ENCODE measurements at regions not wholly inside any gene's neighbourhood (a gene's known extent, or its start where the extent isn't known, plus 50 kb on each side); places are given as distances from the start of the nearest gene placed in this dataset.

- in situ Hi-C loops (cut with MboI; ENCODE audit: low sequenced_read_pairs): no loop called here
- Histone ChIP-seq H2AK5ac (ENCODE audit: low read depth, low read length) (no peak overlapping the region), H3K9me3 (ENCODE audit: control insufficient read depth, insufficient read depth, low read length) (no peaks in the 10 kb centered on the region), H4K91ac (ENCODE audit: insufficient read depth, low read depth, low read length) (no peak overlapping the region), H2BK15ac (ENCODE audit: low read depth, low read length) (no peak overlapping the region), H4K20me1 (ENCODE audit: insufficient read depth, low read length) (no peaks in the 10 kb centered on the region), H4K5ac (ENCODE audit: low read depth, low read length) (no peak overlapping the region), H3K9ac (ENCODE audit: low read depth, low read length) (no peak overlapping the region), H2AK9ac (replicated peaks; ENCODE audit: low read depth, low read length, poor library complexity) (no peak overlapping the region), H3K14ac (replicated peaks; ENCODE audit: low read depth, low read length) (no peak overlapping the region), H3K4me2 (ENCODE audit: low read depth, low read length) (no peak overlapping the region), H2BK20ac (ENCODE audit: low read depth, low read length) (no peak overlapping the region), H3K36me3 (ENCODE audit: control insufficient read depth, insufficient read depth, low read length) (no peaks in the 10 kb centered on the region), H3K4me3 (ENCODE audit: insufficient read depth, low read depth, low read length) (no peak overlapping the region), H3K56ac (ENCODE audit: extremely low read depth, insufficient read depth, low read length) (no peak overlapping the region), H2AFZ (replicated peaks; ENCODE audit: low read length, poor library complexity) (peak overlapping the region; percentile 13), H3K27me3 (ENCODE audit: control insufficient read depth, insufficient read depth, low read length) (no peaks in the 10 kb centered on the region), H2BK120ac (ENCODE audit: low read depth, low read length) (no peak overlapping the region), H3K18ac (ENCODE audit: low read depth, low read length) (no peak overlapping the region), H3K4ac (ENCODE audit: low read depth, low read length) (0 out of 2 replicates have a peak overlapping the region, but pooled peaks have one; percentile 5), H3K79me1 (ENCODE audit: low read depth in 1 of 2, low read length in 2 of 2) (no peaks in the 10 kb centered on the region), H3K9me1 (ENCODE audit: insufficient read depth, low read length) (no peaks in the 10 kb centered on the region), H3K27ac (ENCODE audit: insufficient read depth, low read length) (no peak overlapping the region), H4K8ac (ENCODE audit: low read depth in 2 of 2, low read length in 2 of 2) (no peak overlapping the region), H2BK5ac (ENCODE audit: low read depth, low read length, poor library complexity, severe bottlenecking) (no peak overlapping the region), H3K23ac (ENCODE audit: low read depth, low read length) (no peak overlapping the region), H3K4me1 (ENCODE audit: control insufficient read depth, insufficient read depth, low read length) (no peaks in the 10 kb centered on the region)
- POLR2A ChIA-PET (ENCODE audit: unreplicated experiment): no interaction called here
- ATAC-seq (ENCODE audit: low read depth) (no peak), DNase-seq (no peak)
- CTCF ChIA-PET: no interaction called here
- dilution Hi-C loops (cut with HindIII; ENCODE audit: low sequenced_read_pairs, unreplicated experiment): no loop called here
- TF ChIP-seq POLR2A (IDR thresholded peaks at IDR 0.05; ENCODE audit: low read depth, low read length) (no peak), CEBPB (IDR thresholded peaks at IDR 0.05; ENCODE audit: low read depth, low read length) (no peak), BHLHE40 (IDR thresholded peaks at IDR 0.05; ENCODE audit: low read depth, low read length) (no peak), RCOR1 (IDR thresholded peaks at IDR 0.05; ENCODE audit: insufficient replicate concordance, low read length) (no peak), RAD21 (IDR thresholded peaks at IDR 0.05; ENCODE audit: low read length) (no peak), SMC3 (IDR thresholded peaks at IDR 0.05; ENCODE audit: low read depth, low read length) (no peak), MAZ (IDR thresholded peaks at IDR 0.05; ENCODE audit: borderline replicate concordance, low read depth, low read length) (no peak), MAFK (IDR thresholded peaks at IDR 0.05; ENCODE audit: low read depth, low read length) (no peak), RFX5 (IDR thresholded peaks at IDR 0.05; ENCODE audit: low read depth, low read length) (no peak), CHD1 (IDR thresholded peaks at IDR 0.05; ENCODE audit: low read depth, low read length) (no peak), FOS (IDR thresholded peaks at IDR 0.05; ENCODE audit: low read depth, low read length) (no peak), NFE2L2 (IDR thresholded peaks at IDR 0.05; ENCODE audit: low read depth, low read length) (no peak), ELK1 (IDR thresholded peaks at IDR 0.05; ENCODE audit: borderline replicate concordance, low read depth, low read length) (no peak), USF2 (IDR thresholded peaks at IDR 0.05; ENCODE audit: low read depth, low read length) (no peak), MXI1 (IDR thresholded peaks at IDR 0.05; ENCODE audit: borderline replicate concordance, low read depth, low read length) (no peak)
- intact Hi-C loops (cut with micrococcal nuclease): no loop called here
- 61% methylated on average over 2 of the region's 9 CpGs; no CpG with 5 or more reads in 1 of the 2 experiments for WGBS, 2 experiments (ENCODE audit: extremely low coverage in 2 of 2, insufficient read length in 1 of 2)
- BruUV-seq (replicated peaks): no TSS peak
Observed at GRCh38 chr2:18396329-18397010, 164.0 kb downstream of the RDH14 start.

All from IMR-90 (cell line).